ENCODE measurements at regions not wholly inside any gene's neighbourhood (a gene's known extent, or its start where the extent isn't known, plus 50 kb on each side); places are given as distances from the start of the nearest gene placed in this dataset.

DNA sequence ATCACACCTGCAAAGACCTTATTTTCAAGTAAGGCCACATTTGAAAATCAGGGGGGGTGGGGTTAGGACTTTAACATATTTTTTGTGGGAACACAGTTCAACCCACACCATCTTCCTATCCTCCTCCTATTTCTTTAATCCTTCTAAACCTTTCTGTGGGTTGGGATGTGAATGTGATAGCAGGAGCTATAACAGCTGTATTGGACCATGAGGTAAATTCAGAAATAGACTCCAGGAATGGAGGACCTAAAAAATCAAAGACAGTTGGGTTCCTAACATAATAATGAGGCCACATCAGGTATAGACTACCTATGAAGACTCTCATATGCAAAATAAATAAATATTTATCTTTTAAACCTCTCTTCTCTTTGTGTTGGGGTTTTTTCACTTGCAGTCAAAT, 451.4 kb downstream of the XYLT1 start:
- TF ChIP-seq, protein P1, sequence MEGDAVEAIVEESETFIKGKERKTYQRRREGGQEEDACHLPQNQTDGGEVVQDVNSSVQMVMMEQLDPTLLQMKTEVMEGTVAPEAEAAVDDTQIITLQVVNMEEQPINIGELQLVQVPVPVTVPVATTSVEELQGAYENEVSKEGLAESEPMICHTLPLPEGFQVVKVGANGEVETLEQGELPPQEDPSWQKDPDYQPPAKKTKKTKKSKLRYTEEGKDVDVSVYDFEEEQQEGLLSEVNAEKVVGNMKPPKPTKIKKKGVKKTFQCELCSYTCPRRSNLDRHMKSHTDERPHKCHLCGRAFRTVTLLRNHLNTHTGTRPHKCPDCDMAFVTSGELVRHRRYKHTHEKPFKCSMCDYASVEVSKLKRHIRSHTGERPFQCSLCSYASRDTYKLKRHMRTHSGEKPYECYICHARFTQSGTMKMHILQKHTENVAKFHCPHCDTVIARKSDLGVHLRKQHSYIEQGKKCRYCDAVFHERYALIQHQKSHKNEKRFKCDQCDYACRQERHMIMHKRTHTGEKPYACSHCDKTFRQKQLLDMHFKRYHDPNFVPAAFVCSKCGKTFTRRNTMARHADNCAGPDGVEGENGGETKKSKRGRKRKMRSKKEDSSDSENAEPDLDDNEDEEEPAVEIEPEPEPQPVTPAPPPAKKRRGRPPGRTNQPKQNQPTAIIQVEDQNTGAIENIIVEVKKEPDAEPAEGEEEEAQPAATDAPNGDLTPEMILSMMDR (IDR thresholded peaks at IDR 0.05 in 4 of 5, conservative IDR thresholded peaks at IDR 0.05 in 1 of 5) = no peak
- TF ChIP-seq POLR2A (IDR thresholded peaks at IDR 0.05) = no peak

Data from gastrocnemius medialis (tissue), 4 donors.